ENCODE measurements at regions not wholly inside any gene's neighbourhood (a gene's known extent, or its start where the extent isn't known, plus 50 kb on each side); places are given as distances from the start of the nearest gene placed in this dataset.

- no peak for TF ChIP-seq BACH2 (CRISPR knock-in tag; IDR thresholded peaks at IDR 0.05; ENCODE audit: borderline replicate concordance)
- no peak for TF ChIP-seq ZNF8 (CRISPR knock-in tag; IDR thresholded peaks at IDR 0.05)
- no peak for TF ChIP-seq CSRNP3 (CRISPR knock-in tag; IDR thresholded peaks at IDR 0.05)
- no peak for TF ChIP-seq ZFP3 (CRISPR knock-in tag; IDR thresholded peaks at IDR 0.05)
- TF ChIP-seq PPARA (CRISPR knock-in tag; IDR thresholded peaks at IDR 0.05; ENCODE audit: borderline replicate concordance): no peak
- TF ChIP-seq ZNF70 (CRISPR knock-in tag; IDR thresholded peaks at IDR 0.05): no peak
- no peak for TF ChIP-seq ISL1 (CRISPR knock-in tag; IDR thresholded peaks at IDR 0.05)
- no peak for TF ChIP-seq TCF4 (CRISPR knock-in tag; IDR thresholded peaks at IDR 0.05; ENCODE audit: borderline replicate concordance)
- TF ChIP-seq CREB5 (CRISPR knock-in tag; IDR thresholded peaks at IDR 0.05; ENCODE audit: low read depth): no peak
- no peak for TF ChIP-seq GLIS3 (CRISPR knock-in tag; IDR thresholded peaks at IDR 0.05)
- TF ChIP-seq PATZ1 (CRISPR knock-in tag; IDR thresholded peaks at IDR 0.05; ENCODE audit: borderline replicate concordance): no peak
- TF ChIP-seq ZNF565 (CRISPR knock-in tag; conservative IDR thresholded peaks at IDR 0.05; ENCODE audit: low read depth): no peak
- TF ChIP-seq ZC3H10 (CRISPR knock-in tag; IDR thresholded peaks at IDR 0.05): no peak
- TF ChIP-seq POU6F1 (CRISPR knock-in tag; IDR thresholded peaks at IDR 0.05; ENCODE audit: borderline replicate concordance, low read depth): no peak
- peak; percentile 93 for ATAC-seq
These were observed 250.8 kb upstream of the TCF4 start for GRCh38 chr18:55838841-55839240.

- ATAC-seq: no peak
- no peak for TF ChIP-seq ESRRG (CRISPR knock-in tag; IDR thresholded peaks at IDR 0.05)
- TF ChIP-seq ZFP30 (CRISPR knock-in tag; IDR thresholded peaks at IDR 0.05): no peak
- TF ChIP-seq SNAI2 (CRISPR knock-in tag; IDR thresholded peaks at IDR 0.05): no peak
- TF ChIP-seq ZNF70 (CRISPR knock-in tag; IDR thresholded peaks at IDR 0.05): no peak
- TF ChIP-seq ZC3H10 (CRISPR knock-in tag; IDR thresholded peaks at IDR 0.05): no peak
- no peak for TF ChIP-seq PPARA (CRISPR knock-in tag; IDR thresholded peaks at IDR 0.05; ENCODE audit: borderline replicate concordance)
- no peak for TF ChIP-seq BACH2 (CRISPR knock-in tag; IDR thresholded peaks at IDR 0.05; ENCODE audit: borderline replicate concordance)
- TF ChIP-seq ZFP3 (CRISPR knock-in tag; IDR thresholded peaks at IDR 0.05): no peak
- TF ChIP-seq ARNTL (CRISPR knock-in tag; IDR thresholded peaks at IDR 0.05; ENCODE audit: borderline replicate concordance, low read depth): no peak
- no peak for TF ChIP-seq TSHZ2 (CRISPR knock-in tag; IDR thresholded peaks at IDR 0.05)
- TF ChIP-seq ZNF565 (CRISPR knock-in tag; conservative IDR thresholded peaks at IDR 0.05; ENCODE audit: low read depth): no peak
- TF ChIP-seq OSR1 (CRISPR knock-in tag; IDR thresholded peaks at IDR 0.05): no peak
- no peak for TF ChIP-seq RARB (CRISPR knock-in tag; IDR thresholded peaks at IDR 0.05)
- no peak for TF ChIP-seq GLIS3 (CRISPR knock-in tag; IDR thresholded peaks at IDR 0.05)
- no peak for TF ChIP-seq ISL1 (CRISPR knock-in tag; IDR thresholded peaks at IDR 0.05)
These were observed 250.3 kb upstream of the TCF4 start for GRCh38 chr18:55838319-55838718.

GRCh38 chr18:55833543-55833942 is 245.6 kb upstream of the TCF4 start:
- peak; percentile 99 for ATAC-seq
- TF ChIP-seq SNAI2 (CRISPR knock-in tag; IDR thresholded peaks at IDR 0.05) (no peak), ZFP30 (CRISPR knock-in tag; IDR thresholded peaks at IDR 0.05) (no peak), ISL1 (CRISPR knock-in tag; IDR thresholded peaks at IDR 0.05) (peak; percentile 58), TOX (CRISPR knock-in tag; IDR thresholded peaks at IDR 0.05; ENCODE audit: borderline replicate concordance) (0 out of 2 replicates have a peak, but pooled peaks have one; percentile 65), ZFP3 (CRISPR knock-in tag; IDR thresholded peaks at IDR 0.05) (0 out of 2 replicates have a peak, but pooled peaks have one; percentile 35), CREB5 (CRISPR knock-in tag; IDR thresholded peaks at IDR 0.05; ENCODE audit: low read depth) (0 out of 2 replicates have a peak, but pooled peaks have one; percentile 12), ZNF565 (CRISPR knock-in tag; conservative IDR thresholded peaks at IDR 0.05; ENCODE audit: low read depth) (no peak), CSRNP3 (CRISPR knock-in tag; IDR thresholded peaks at IDR 0.05) (no peak)

Data from SK-N-SH treated with all-trans-retinoic acid at 6 μM for 48 hours (cell line).